ENCODE measurements at regions not wholly inside any gene's neighbourhood (a gene's known extent, or its start where the extent isn't known, plus 50 kb on each side); places are given as distances from the start of the nearest gene placed in this dataset.

- TF ChIP-seq CTCF (IDR thresholded peaks at IDR 0.05) (no peak), POLR2A (IDR thresholded peaks at IDR 0.05) (no peak), POLR2AphosphoS5 (IDR thresholded peaks at IDR 0.05) (no peak)
Observed at GRCh38 chr20:24813936-24814335, 135.1 kb upstream of the CST7 start.

Data from transverse colon (tissue), 4 donors.